ENCODE measurements at regions not wholly inside any gene's neighbourhood (a gene's known extent, or its start where the extent isn't known, plus 50 kb on each side); places are given as distances from the start of the nearest gene placed in this dataset.

- peaks cover 6% of the 10 kb centered on the region for H3K9me3 ChIP-seq
- no TSS peak for BruUV-seq (replicated peaks)
- no peaks in the 10 kb centered on the region for H3K36me3 ChIP-seq (ENCODE audit: control insufficient read depth, insufficient read depth, low read length)
- H3K27me3 ChIP-seq (replicated peaks; ENCODE audit: control insufficient read depth, insufficient read depth, low read length) = no peaks in the 10 kb centered on the region
- no peaks in the 10 kb centered on the region for H3K4me1 ChIP-seq
- H3K4me3 ChIP-seq (ENCODE audit: low read depth, low read length) = no peak overlapping the region
- intact Hi-C loops (cut with micrococcal nuclease; ENCODE audit: unreplicated experiment) = no loop called here
- no peak for TF ChIP-seq CTCF (IDR thresholded peaks at IDR 0.05; ENCODE audit: insufficient read depth in 1 of 2, low read depth in 1 of 2, low read length in 1 of 2, severe bottlenecking in 1 of 2, unreplicated experiment in 1 of 2)
- ChIA-PET POLR2A (no interaction called here), CTCF (no interaction called here)
- H3K27me3 Mint-ChIP-seq (ENCODE audit: insufficient read depth, unreplicated experiment) = peaks cover 15% of the 10 kb centered on the region
- no peak overlapping the region for H3K27ac Mint-ChIP-seq (ENCODE audit: unreplicated experiment)
- no peak overlapping the region for H3K4me3 Mint-ChIP-seq (ENCODE audit: unreplicated experiment)
- H3K36me3 Mint-ChIP-seq (ENCODE audit: insufficient read depth, unreplicated experiment) = no peaks in the 10 kb centered on the region
- no peaks in the 10 kb centered on the region for H3K9me3 Mint-ChIP-seq (ENCODE audit: unreplicated experiment)
- no peak for DNase-seq
- H3K4me1 Mint-ChIP-seq (ENCODE audit: low read depth, unreplicated experiment) = no peaks in the 10 kb centered on the region
These were observed 213.2 kb downstream of the IRF8 start for GRCh38 chr16:86112178-86112577.

GRCh38 chr16:86117235-86117634 lies 218.3 kb downstream of the IRF8 start:
- no peak for TF ChIP-seq CTCF (IDR thresholded peaks at IDR 0.05; ENCODE audit: insufficient read depth in 1 of 2, low read depth in 1 of 2, low read length in 1 of 2, severe bottlenecking in 1 of 2, unreplicated experiment in 1 of 2)

GRCh38 chr16:86117756-86118155 lies 218.8 kb downstream of the IRF8 start:
- H3K9me3 ChIP-seq = no peaks in the 10 kb centered on the region
- Mint-ChIP-seq H3K4me3 (ENCODE audit: unreplicated experiment) (no peak overlapping the region), H3K9me3 (ENCODE audit: unreplicated experiment) (no peaks in the 10 kb centered on the region), H3K27me3 (ENCODE audit: insufficient read depth, unreplicated experiment) (peaks cover 27% of the 10 kb centered on the region), H3K36me3 (ENCODE audit: insufficient read depth, unreplicated experiment) (no peaks in the 10 kb centered on the region), H3K27ac (ENCODE audit: unreplicated experiment) (no peak overlapping the region), H3K4me1 (ENCODE audit: low read depth, unreplicated experiment) (no peaks in the 10 kb centered on the region)
- no peaks in the 10 kb centered on the region for H3K4me1 ChIP-seq
- TF ChIP-seq CTCF (IDR thresholded peaks at IDR 0.05; ENCODE audit: insufficient read depth in 1 of 2, low read depth in 1 of 2, low read length in 1 of 2, severe bottlenecking in 1 of 2, unreplicated experiment in 1 of 2) = no peak
- no peaks in the 10 kb centered on the region for H3K36me3 ChIP-seq (ENCODE audit: control insufficient read depth, insufficient read depth, low read length)
- ChIA-PET POLR2A (no interaction called here), CTCF (no interaction called here)
- no peaks in the 10 kb centered on the region; the same call in 1 of the 2 replicates for H3K27me3 ChIP-seq (replicated peaks; ENCODE audit: control insufficient read depth, insufficient read depth, low read length)
- H3K4me3 ChIP-seq (ENCODE audit: low read depth, low read length) = no peak overlapping the region
- no TSS peak for BruUV-seq (replicated peaks)
- no peak for DNase-seq
- intact Hi-C loops (cut with micrococcal nuclease; ENCODE audit: unreplicated experiment) = no loop called here

More at GRCh38 chr16:86117235-86117634, 218.3 kb downstream of the IRF8 start:
- Histone ChIP-seq H3K4me3 (ENCODE audit: low read depth, low read length) (no peak overlapping the region), H3K27me3 (replicated peaks; ENCODE audit: control insufficient read depth, insufficient read depth, low read length) (no peaks in the 10 kb centered on the region; the same call in 1 of the 2 replicates), H3K36me3 (ENCODE audit: control insufficient read depth, insufficient read depth, low read length) (no peaks in the 10 kb centered on the region), H3K4me1 (no peaks in the 10 kb centered on the region), H3K9me3 (no peaks in the 10 kb centered on the region)
- BruUV-seq (replicated peaks) = no TSS peak
- no peaks in the 10 kb centered on the region for H3K9me3 Mint-ChIP-seq (ENCODE audit: unreplicated experiment)
- H3K4me3 Mint-ChIP-seq (ENCODE audit: unreplicated experiment) = no peak overlapping the region
- H3K36me3 Mint-ChIP-seq (ENCODE audit: insufficient read depth, unreplicated experiment) = no peaks in the 10 kb centered on the region
- H3K4me1 Mint-ChIP-seq (ENCODE audit: low read depth, unreplicated experiment) = no peaks in the 10 kb centered on the region
- POLR2A ChIA-PET = no interaction called here
- intact Hi-C loops (cut with micrococcal nuclease; ENCODE audit: unreplicated experiment) = no loop called here
- CTCF ChIA-PET = no interaction called here
- no peak for DNase-seq
- H3K27ac Mint-ChIP-seq (ENCODE audit: unreplicated experiment) = no peak overlapping the region
- H3K27me3 Mint-ChIP-seq (ENCODE audit: insufficient read depth, unreplicated experiment) = peaks cover 24% of the 10 kb centered on the region
